Esophagus muscularis mucosa (tissue), 4 donors: ENCODE measurements at regions not wholly inside any gene's neighbourhood (a gene's known extent, or its start where the extent isn't known, plus 50 kb on each side); places are given as distances from the start of the nearest gene placed in this dataset.
A peak's percentile ranks its signal among the peaks of the same experiment; 100 is the strongest.

ENCODE experiments used
- DNase-seq: peaks from one replicate; pipeline ENCODE4 v3.0.0-alpha.2; 2017; ENCODE audit errors: extremely low spot score
- H3K27ac ChIP-seq, 4 donors: fragments of 200-600 bp; sonication (generic); replicated peaks in 1 of 4; 1 replicate in 3 of 4; 2 replicates in 1 of 4; pipeline ENCODE4 v1.5.1; 2016 to 2019; ENCODE audit warnings: mild to moderate bottlenecking in 1 of 4
- H3K27me3 ChIP-seq, 4 donors: fragments of 200-600 bp; sonication (generic); one replicate each; pipeline versions ENCODE4 v1.5.1 to v1.6.0; 2016 to 2019
- H3K36me3 ChIP-seq, 4 donors: fragments of 200-600 bp; sonication (generic); one replicate each; pipeline ENCODE4 v1.5.1; 2016 to 2019
- H3K4me1 ChIP-seq, 4 donors: fragments of 200-600 bp; sonication (generic); one replicate each; pipeline ENCODE4 v1.5.1; 2016 to 2019
- H3K4me3 ChIP-seq, 4 donors: fragments of 200-600 bp; sonication (generic); 1 replicate in 2 of 4; 2 replicates in 2 of 4; pipeline ENCODE4 v1.5.1; 2016 to 2019; ENCODE audit warnings: mild to moderate bottlenecking in 4 of 4, moderate library complexity in 1 of 4
- H3K9me3 ChIP-seq, 4 donors: fragments of 200-600 bp; sonication (generic); 1 replicate in 3 of 4; 2 replicates in 1 of 4; pipeline ENCODE4 v1.5.1; 2016 to 2019
- CTCF ChIP-seq, 3 experiments: fragments of 200-600 bp in 2 of 3; fragments of 450-650 bp in 1 of 3; sonication (generic) in 2 of 3; IDR thresholded peaks; one replicate each; pipeline ENCODE4 v1.5.1; 2017 to 2019; ENCODE audit warnings: antibody characterized with exemption in 3 of 3, mild to moderate bottlenecking in 2 of 3, moderate library complexity in 1 of 3
- EP300 ChIP-seq: sonication (generic); formaldehyde crosslinking; IDR thresholded peaks from one replicate; pipeline ENCODE4 v1.6.1; 2017; ENCODE audit warnings: antibody characterized with exemption
- POLR2A ChIP-seq: fragments of 450-650 bp; IDR thresholded peaks from one replicate; pipeline ENCODE4 v1.6.1; 2017; ENCODE audit warnings: antibody characterized with exemption, moderate library complexity, mild to moderate bottlenecking, low read depth
- POLR2AphosphoS5 ChIP-seq, 2 donors: sonication (generic); formaldehyde crosslinking; IDR thresholded peaks; one replicate each; pipeline ENCODE4 v1.6.1; 2017; ENCODE audit warnings: antibody characterized with exemption in 2 of 2
- WGBS: methylation state at CpG from one replicate; pipeline ENCODE4 v1.1.5; 2018; 5-methylcytosine and 5-hydroxymethylcytosine counted together
- intact Hi-C: fragments of 100-400 bp; cut with DNase I; formaldehyde crosslinking; loops from one replicate; pipeline ENCODE4 v1.15.1; 2023

- no peak for DNase-seq
- 14% methylated on average over 11 of the region's 11 CpGs for WGBS
- H3K27me3 ChIP-seq: no peaks in the 10 kb centered on the region
- no peak for TF ChIP-seq EP300
- no peak for TF ChIP-seq POLR2AphosphoS5 (IDR thresholded peaks at IDR 0.05)
- no peak for TF ChIP-seq CTCF (IDR thresholded peaks at IDR 0.05)
- TF ChIP-seq POLR2A: no peak
- H3K4me3 ChIP-seq: no peak overlapping the region
- no peaks in the 10 kb centered on the region for H3K9me3 ChIP-seq
- no peaks in the 10 kb centered on the region for H3K36me3 ChIP-seq
- H3K4me1 ChIP-seq: peaks cover 36 to 49% (median 44%) of the 10 kb centered on the region in 4 donors
- H3K27ac ChIP-seq: peak overlapping the region; percentile 48 to 73 (median 68)
- intact Hi-C loops: no loop called here
Measured at GRCh38 chr21:38984982-38985567, 179.3 kb downstream of the ETS2 start.

- peaks cover 31 to 44% (median 39%) of the 10 kb centered on the region in 4 donors for H3K4me1 ChIP-seq
- intact Hi-C loops: no loop called here
Measured at GRCh38 chr21:38984568-38984967, 178.8 kb downstream of the ETS2 start.

GRCh38 chr21:38983560-38983959, 177.8 kb downstream of the ETS2 start:
- DNase-seq: no peak
- TF ChIP-seq CTCF (IDR thresholded peaks at IDR 0.05) (no peak), POLR2AphosphoS5 (IDR thresholded peaks at IDR 0.05) (no peak), EP300 (no peak), POLR2A (no peak)
- H3K4me3 ChIP-seq: no peak overlapping the region
- peaks cover 26 to 34% (median 31%) of the 10 kb centered on the region in 4 donors for H3K4me1 ChIP-seq
- no peaks in the 10 kb centered on the region for H3K27me3 ChIP-seq
- WGBS: 79% methylated on average over 10 of the region's 10 CpGs
- H3K9me3 ChIP-seq: no peaks in the 10 kb centered on the region
- no peak overlapping the region for H3K27ac ChIP-seq
- no peaks in the 10 kb centered on the region for H3K36me3 ChIP-seq
- intact Hi-C loops: no loop called here

More at GRCh38 chr21:38984568-38984967, 178.8 kb downstream of the ETS2 start:
- WGBS: 72% methylated on average over 4 of the region's 4 CpGs
- H3K27me3 ChIP-seq: no peaks in the 10 kb centered on the region
- TF ChIP-seq POLR2AphosphoS5 (IDR thresholded peaks at IDR 0.05) (no peak), EP300 (no peak), CTCF (IDR thresholded peaks at IDR 0.05) (no peak), POLR2A (no peak)
- no peak overlapping the region for H3K4me3 ChIP-seq
- H3K9me3 ChIP-seq: no peaks in the 10 kb centered on the region
- H3K36me3 ChIP-seq: no peaks in the 10 kb centered on the region
- DNase-seq: no peak
- peak overlapping the region; percentile 48 to 73 (median 68) for H3K27ac ChIP-seq

GRCh38 chr21:38982804-38983203, 177.1 kb downstream of the ETS2 start:
- intact Hi-C loops: no loop called here
- H3K27me3 ChIP-seq: no peaks in the 10 kb centered on the region
- 98% methylated on average over 9 of the region's 11 CpGs for WGBS
- no peak for DNase-seq
- H3K9me3 ChIP-seq: no peaks in the 10 kb centered on the region
- TF ChIP-seq CTCF (IDR thresholded peaks at IDR 0.05): no peak
- TF ChIP-seq EP300: no peak
- TF ChIP-seq POLR2A: no peak
- TF ChIP-seq POLR2AphosphoS5 (IDR thresholded peaks at IDR 0.05): no peak
- peaks cover 19 to 27% (median 23%) of the 10 kb centered on the region in 4 donors for H3K4me1 ChIP-seq
- H3K27ac ChIP-seq: no peak overlapping the region
- H3K36me3 ChIP-seq: no peaks in the 10 kb centered on the region
- H3K4me3 ChIP-seq: no peak overlapping the region

GRCh38 chr21:38982096-38982495, 176.4 kb downstream of the ETS2 start:
- Histone ChIP-seq H3K27ac (no peak overlapping the region), H3K36me3 (no peaks in the 10 kb centered on the region), H3K27me3 (no peaks in the 10 kb centered on the region), H3K9me3 (no peaks in the 10 kb centered on the region), H3K4me3 (no peak overlapping the region), H3K4me1 (peaks cover 17 to 20% (median 20%) of the 10 kb centered on the region in 4 donors)
- TF ChIP-seq CTCF (IDR thresholded peaks at IDR 0.05): no peak
- TF ChIP-seq EP300: no peak
- TF ChIP-seq POLR2A: no peak
- TF ChIP-seq POLR2AphosphoS5 (IDR thresholded peaks at IDR 0.05): no peak
- no peak for DNase-seq
- 72% methylated on average over 9 of the region's 9 CpGs for WGBS
- intact Hi-C loops: no loop called here
